GM19467 (cell line): ENCODE measurements at regions not wholly inside any gene's neighbourhood (a gene's known extent, or its start where the extent isn't known, plus 50 kb on each side); places are given as distances from the start of the nearest gene placed in this dataset.
"Not testable (repeated sequence)": the region's sequence is repeated elsewhere in the genome, so short reads cannot be mapped to it uniquely, and the experiment has no call there.

Source experiments
- ATAC-seq: cut with Tn5 transposase; IDR thresholded peaks from one replicate; pipeline ENCODE4 v1.9.1; 2021; ENCODE audit warnings: mild to moderate bottlenecking, moderate library complexity; ENCODE audit not compliant: unreplicated experiment

DNA sequence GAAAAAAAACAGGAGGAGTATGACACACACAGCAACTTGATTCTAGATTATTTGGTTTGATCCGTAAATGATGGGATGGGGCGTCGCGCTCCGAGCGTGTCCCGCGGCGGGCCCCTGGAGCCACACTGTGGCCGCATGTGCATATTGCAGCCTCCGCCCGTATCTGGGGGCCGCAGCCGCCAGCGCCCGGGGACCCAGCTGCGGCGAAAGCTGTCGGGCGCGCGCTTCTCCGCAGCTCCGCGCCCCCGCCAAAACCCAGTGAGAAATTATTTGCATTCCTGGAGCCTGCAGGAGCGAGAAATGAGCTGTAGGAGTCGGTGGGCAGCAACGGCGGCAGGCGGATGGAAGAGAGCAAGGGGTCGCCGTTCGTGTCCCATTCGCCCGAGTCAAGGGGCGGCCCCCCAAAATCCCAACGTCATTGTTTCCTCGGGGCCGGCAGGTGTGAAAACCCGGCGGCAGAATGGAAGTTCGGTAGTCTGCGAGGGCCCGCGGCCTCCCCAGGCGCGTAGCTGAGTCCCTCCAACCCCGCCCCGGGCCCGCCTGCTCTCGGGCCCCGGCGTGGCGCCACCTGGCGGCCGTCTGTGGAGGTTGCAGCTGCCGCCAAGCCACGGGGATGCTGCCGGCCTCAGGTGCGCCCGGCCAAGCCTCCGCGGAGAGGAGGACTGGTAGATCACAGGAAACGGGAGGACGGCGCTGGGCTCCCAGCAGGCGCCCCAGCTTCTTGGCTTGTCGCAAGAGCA lies 86.8 kb downstream of the FAM72B start:
- peak; percentile 91 for ATAC-seq

DNA sequence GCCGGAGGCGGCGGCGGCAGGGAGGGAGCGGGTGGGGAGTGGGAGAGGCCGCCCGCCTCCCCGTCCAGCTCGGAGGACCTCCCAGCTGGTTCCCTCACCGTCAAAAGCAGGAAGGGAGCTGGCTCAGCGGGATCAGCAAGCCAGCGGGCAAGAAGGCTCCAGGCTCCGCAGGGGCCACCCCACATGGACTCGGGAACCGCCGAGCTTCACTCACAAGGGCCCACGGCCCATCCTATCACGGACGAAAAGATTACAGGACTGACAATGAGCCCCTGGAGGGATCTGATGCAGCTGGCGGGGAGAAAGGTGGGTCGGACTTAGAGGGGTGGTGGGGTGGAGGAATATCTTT lies 86.3 kb downstream of the FAM72B start:
- peak; percentile 20 for ATAC-seq

DNA sequence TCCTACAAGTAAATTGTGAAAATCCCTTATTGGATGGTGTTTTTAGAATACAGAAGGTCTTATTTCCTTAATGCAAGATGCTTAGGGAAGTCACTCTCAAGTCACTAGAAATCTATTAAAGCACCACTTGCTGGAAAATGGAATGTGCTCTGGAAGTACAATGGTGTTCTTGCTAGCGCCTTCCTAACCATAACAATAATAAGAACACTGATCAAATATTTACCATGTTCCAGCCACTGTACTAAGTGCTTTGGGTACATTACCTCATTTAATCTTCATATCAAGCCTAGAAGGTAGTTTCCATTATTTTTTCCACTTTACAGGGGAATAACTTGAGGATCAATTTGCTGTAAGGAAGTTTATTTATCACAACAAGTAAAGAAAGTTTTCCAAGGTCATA lies 75.1 kb downstream of the FAM72B start:
- not testable (repeated sequence) for ATAC-seq

DNA sequence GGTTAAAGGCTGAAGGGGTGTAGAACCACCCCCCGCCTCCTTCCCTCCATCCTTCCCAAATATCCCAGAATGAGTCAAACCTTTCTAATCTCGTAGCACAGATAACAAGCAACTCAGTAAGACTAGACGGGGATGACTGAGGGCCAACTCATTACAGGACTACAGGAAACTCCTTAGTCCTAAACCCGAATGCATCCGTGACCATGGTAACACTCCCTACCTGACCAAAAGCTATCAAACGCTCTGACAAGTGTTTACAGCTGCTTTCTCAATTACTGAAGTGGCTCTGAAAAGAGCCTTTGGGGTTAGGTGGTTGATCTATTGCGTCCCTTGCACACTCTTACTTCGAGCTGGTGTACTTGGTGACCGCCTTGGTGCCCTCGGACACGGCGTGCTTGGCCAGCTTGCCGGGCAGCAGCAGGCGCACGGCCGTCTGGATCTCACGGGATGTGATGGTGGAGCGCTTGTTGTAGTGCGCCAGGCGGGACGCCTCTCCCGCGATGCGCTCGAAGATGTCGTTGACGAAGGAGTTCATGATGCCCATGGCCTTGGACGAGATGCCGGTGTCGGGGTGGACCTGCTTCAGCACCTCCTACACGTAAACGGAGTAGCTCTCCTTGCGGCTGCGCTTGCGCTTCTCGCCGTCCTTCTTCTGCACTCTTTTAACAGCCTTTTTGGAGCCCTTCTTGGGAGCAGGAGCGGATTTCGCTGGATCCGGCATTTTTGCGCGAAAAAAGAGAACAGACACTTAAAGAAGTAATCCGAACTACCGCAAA lies 67.4 kb downstream of the FAM72B start:
- not testable (repeated sequence) for ATAC-seq

DNA sequence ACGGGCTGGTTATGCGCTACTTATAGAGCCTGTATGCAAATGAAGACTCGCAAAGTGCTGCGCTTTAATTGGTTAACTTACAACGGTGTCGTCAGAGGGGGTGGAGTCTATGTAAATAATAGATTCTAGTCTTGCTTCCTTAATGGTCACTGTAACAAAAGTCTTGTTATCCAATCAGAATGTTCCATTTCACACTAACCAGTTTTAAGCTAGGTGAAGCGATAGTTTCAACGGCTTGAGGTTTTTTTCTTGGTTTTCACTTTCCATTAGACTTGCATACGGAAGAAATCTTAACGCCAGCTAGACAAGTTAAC lies 66.9 kb downstream of the FAM72B start:
- not testable (repeated sequence) for ATAC-seq

- ATAC-seq = not testable (repeated sequence)
Measured at GRCh38 chr1:121117622-121118479, 66.3 kb downstream of the FAM72B start.
